ENCODE measurements at regions not wholly inside any gene's neighbourhood (a gene's known extent, or its start where the extent isn't known, plus 50 kb on each side); places are given as distances from the start of the nearest gene placed in this dataset.

GRCh38 chr10:125441151-125441550 is 241.8 kb downstream of the TEX36 start:
- DNase-seq (ENCODE audit: low read depth): no peak
- no peak overlapping the region for H3K4me3 ChIP-seq (ENCODE audit: low read depth, low read length)
- TF ChIP-seq CTCF (IDR thresholded peaks at IDR 0.05; ENCODE audit: insufficient read depth, low read depth, low read length): no peak

- H3K4me3 ChIP-seq (ENCODE audit: low read depth, low read length): no peak overlapping the region
- no peak for DNase-seq (ENCODE audit: low read depth)
- no peak for TF ChIP-seq CTCF (IDR thresholded peaks at IDR 0.05; ENCODE audit: insufficient read depth, low read depth, low read length)
These were observed 251.8 kb downstream of the TEX36 start for GRCh38 chr10:125431149-125431548.

- no peak for TF ChIP-seq CTCF (IDR thresholded peaks at IDR 0.05; ENCODE audit: insufficient read depth, low read depth, low read length)
- no peak for DNase-seq (ENCODE audit: low read depth)
- H3K4me3 ChIP-seq (ENCODE audit: low read depth, low read length): no peak overlapping the region
These were observed 254.9 kb downstream of the TEX36 start for GRCh38 chr10:125428054-125428453.

- no peak overlapping the region for H3K4me3 ChIP-seq (ENCODE audit: low read depth, low read length)
- no peak for DNase-seq (ENCODE audit: low read depth)
- TF ChIP-seq CTCF (IDR thresholded peaks at IDR 0.05; ENCODE audit: insufficient read depth, low read depth, low read length): no peak
These were observed 258.6 kb downstream of the TEX36 start for GRCh38 chr10:125424191-125424847.

- TF ChIP-seq CTCF (IDR thresholded peaks at IDR 0.05; ENCODE audit: insufficient read depth, low read depth, low read length): no peak
- no peak overlapping the region for H3K4me3 ChIP-seq (ENCODE audit: low read depth, low read length)
- DNase-seq (ENCODE audit: low read depth): no peak
These were observed 259.4 kb downstream of the TEX36 start for GRCh38 chr10:125423569-125423968.

GRCh38 chr10:125419831-125420230 is 259.5 kb upstream of the CTBP2 start:
- H3K4me3 ChIP-seq (ENCODE audit: low read depth, low read length): no peak overlapping the region
- TF ChIP-seq CTCF (IDR thresholded peaks at IDR 0.05; ENCODE audit: insufficient read depth, low read depth, low read length): no peak
- no peak for DNase-seq (ENCODE audit: low read depth)

GRCh38 chr10:125419146-125419545 is 258.8 kb upstream of the CTBP2 start:
- DNase-seq (ENCODE audit: low read depth): no peak
- H3K4me3 ChIP-seq (ENCODE audit: low read depth, low read length): no peak overlapping the region
- TF ChIP-seq CTCF (IDR thresholded peaks at IDR 0.05; ENCODE audit: insufficient read depth, low read depth, low read length): no peak
